Testis (tissue), 2 donors: ENCODE measurements at regions not wholly inside any gene's neighbourhood (a gene's known extent, or its start where the extent isn't known, plus 50 kb on each side); places are given as distances from the start of the nearest gene placed in this dataset.

Experiments used
- CTCF ChIP-seq, 3 experiments: fragments of 450-650 bp in 2 of 3; fragments of 200-600 bp in 1 of 3; sonication (generic) in 1 of 3; IDR thresholded peaks; one replicate each; pipeline ENCODE4 v1.5.1; 2016 to 2019; ENCODE audit warnings: antibody characterized with exemption in 3 of 3, mild to moderate bottlenecking in 2 of 3, moderate library complexity in 1 of 3
- POLR2A ChIP-seq: fragments of 450-650 bp; IDR thresholded peaks from one replicate; pipeline ENCODE4 v1.6.1; 2017; ENCODE audit warnings: antibody characterized with exemption, mild to moderate bottlenecking, moderate library complexity

GRCh38 chr21:22468893-22469292, 1470.7 kb downstream of the NCAM2 start:
- TF ChIP-seq CTCF (IDR thresholded peaks at IDR 0.05) = no peak
- no peak for TF ChIP-seq POLR2A
